T-helper 1 cell (primary cell): ENCODE measurements at regions not wholly inside any gene's neighbourhood (a gene's known extent, or its start where the extent isn't known, plus 50 kb on each side); places are given as distances from the start of the nearest gene placed in this dataset.
"Not testable (repeated sequence)": the region's sequence is repeated elsewhere in the genome, so short reads cannot be mapped to it uniquely, and the experiment has no call there.

Experiments used
- DNase-seq, 5 donors: peaks; one replicate each; pipeline ENCODE4 v3.0.0-alpha.2; 2012 to 2020

DNA sequence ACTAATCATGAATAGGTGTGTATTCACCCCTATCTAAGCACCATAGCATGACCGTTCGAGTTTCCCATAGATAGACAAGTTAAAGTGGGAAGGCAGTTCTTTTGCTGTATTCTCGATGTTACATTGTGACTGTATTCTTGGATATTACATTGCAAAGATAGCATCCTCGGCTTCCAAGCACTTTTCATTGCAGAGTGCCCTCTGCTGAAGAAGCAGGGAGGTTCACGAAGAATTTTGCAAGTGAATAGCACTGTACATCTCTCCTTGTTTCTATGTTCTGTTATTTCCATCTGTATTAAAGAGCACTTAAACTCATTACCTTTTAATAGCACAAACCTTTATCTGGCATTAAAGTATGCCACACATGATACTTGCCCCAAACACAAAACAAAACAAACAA is 426.7 kb upstream of the ARX start:
- no peak for DNase-seq

GRCh38 chrX:25433307-25433706 is 417.5 kb upstream of the ARX start:
- DNase-seq, result no peak

- no peak for DNase-seq
These were observed 416.6 kb upstream of the ARX start for GRCh38 chrX:25432396-25432795.

- no peak for DNase-seq
These were observed 412.2 kb upstream of the ARX start for GRCh38 chrX:25427873-25428555.

DNA sequence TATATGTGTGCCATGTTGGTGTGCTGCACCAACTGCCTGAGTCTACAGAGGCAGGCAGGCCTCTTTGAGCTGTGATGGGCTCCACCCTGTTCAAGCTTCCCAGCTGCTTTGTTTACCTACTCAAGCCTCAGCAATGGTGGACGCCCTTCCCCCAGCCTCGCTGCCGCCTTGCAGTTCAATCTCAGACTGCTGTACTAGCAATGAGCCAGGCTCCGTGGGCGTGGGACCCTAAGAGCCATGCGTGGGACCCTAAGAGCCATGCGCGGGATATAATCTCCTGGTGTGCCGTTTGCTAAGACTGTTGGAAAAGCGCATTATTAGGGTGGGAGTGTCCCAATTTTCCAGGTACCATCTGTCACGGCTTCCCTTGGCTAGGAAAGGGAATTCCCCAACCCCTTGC is 388.4 kb upstream of the ARX start:
- not testable (repeated sequence) for DNase-seq

GRCh38 chrX:25389266-25389665 is 373.5 kb upstream of the ARX start:
- no peak for DNase-seq

GRCh38 chrX:25383196-25383595 is 367.4 kb upstream of the ARX start:
- no peak for DNase-seq

GRCh38 chrX:25356456-25356855 is 340.7 kb upstream of the ARX start:
- DNase-seq, result no peak

GRCh38 chrX:25344161-25344936 is 328.6 kb upstream of the ARX start:
- DNase-seq, result no peak

DNA sequence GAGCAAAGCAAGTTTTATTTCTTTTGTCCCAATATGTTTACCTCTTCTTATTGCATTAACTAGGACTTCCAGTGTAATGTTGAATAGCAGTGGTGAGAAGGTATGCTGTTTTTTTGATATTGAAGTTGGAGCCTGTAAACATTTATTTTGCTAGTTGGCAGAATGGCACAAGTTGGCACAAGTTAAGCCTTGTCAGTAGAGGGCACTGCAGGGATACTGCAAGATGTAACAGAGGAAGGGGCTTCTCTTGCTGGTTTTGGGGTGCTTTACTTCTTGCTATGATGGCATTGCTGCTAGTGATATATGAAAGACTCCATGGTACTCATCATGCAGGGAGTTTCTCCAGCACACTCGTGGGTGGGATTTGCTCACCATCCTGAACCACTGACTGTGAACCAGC is 327.3 kb upstream of the ARX start:
- no peak for DNase-seq

GRCh38 chrX:25337841-25338240 is 322.1 kb upstream of the ARX start:
- no peak for DNase-seq

- DNase-seq, result no peak
These were observed 285.2 kb upstream of the ARX start for GRCh38 chrX:25300994-25301393.

- no peak for DNase-seq
These were observed 281.1 kb upstream of the ARX start for GRCh38 chrX:25296850-25297249.

DNA sequence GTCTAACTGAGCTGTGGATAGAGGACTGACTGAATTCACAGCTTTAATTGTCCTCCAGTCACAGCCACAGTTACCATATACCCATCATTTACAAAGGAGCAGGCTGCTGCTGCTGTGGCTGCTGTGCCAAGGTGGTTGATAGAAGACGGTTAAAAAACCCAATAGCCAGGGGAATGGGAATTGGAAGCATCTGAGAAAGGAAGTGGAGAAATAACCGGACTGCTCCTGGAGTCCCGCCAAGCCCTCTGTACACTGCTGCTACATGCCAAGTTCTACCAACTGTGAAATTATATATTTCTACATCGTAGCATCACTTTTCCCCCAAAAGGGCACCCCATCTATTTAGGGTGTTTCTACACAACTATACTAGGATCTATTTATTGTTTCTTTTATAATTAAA is 279.7 kb upstream of the ARX start:
- DNase-seq, result no peak

DNA sequence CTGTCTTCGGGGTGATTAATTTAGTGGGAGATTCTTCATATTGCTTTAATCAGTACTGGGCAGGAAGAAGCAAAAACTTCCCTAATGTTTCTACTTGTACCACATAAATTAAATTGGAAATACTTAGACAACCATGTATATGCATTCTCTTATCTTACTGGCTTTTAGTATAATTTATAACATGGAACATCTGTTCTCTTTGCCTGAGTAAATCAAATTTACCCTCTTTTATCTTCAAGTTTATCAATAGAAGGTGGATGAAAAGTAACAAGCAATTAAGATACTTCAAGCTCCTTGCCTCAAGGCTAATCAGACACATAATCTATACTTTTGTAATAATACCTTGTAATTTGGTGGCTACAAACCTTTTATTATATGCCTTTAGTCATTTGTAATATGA is 274.4 kb upstream of the ARX start:
- DNase-seq, result no peak

DNA sequence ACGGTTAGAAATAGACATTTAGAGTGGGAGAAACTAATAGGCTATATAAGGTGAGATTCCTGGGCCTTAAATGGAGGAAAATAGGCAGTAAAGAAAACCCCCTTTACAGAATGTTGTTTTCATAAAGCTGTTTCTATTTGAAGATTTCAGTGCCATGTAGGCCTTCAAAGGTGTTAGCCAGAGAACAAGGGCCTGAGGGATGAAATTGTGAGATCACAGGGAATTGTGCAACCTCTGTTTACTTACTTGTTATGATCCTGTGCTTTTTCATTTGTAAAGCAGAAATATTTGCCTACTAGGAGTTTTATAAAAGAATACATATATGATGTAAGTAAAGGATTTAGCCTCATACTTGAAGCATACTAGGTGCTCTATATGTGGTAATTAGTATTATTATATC is 272.9 kb upstream of the ARX start:
- no peak for DNase-seq

DNA sequence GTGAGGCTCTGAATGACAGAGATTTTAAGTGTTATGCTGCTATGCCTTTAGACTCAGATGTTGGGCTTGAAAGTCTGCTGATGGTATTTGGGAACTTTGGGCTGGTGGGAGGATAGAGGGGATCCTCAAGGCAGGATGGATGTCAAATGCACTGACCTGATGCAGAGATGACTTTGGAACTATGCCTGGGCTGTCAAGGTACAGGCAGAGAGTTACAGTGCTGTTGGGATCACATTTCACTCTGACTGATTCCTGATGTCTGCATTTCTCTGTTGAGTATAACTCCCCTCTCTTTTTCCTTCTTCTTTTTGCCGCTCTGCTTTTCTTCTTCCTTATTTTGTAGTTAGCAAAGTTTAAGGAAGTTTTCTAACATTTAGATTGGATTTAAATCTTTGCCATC is 271.8 kb upstream of the ARX start:
- DNase-seq, result no peak

DNA sequence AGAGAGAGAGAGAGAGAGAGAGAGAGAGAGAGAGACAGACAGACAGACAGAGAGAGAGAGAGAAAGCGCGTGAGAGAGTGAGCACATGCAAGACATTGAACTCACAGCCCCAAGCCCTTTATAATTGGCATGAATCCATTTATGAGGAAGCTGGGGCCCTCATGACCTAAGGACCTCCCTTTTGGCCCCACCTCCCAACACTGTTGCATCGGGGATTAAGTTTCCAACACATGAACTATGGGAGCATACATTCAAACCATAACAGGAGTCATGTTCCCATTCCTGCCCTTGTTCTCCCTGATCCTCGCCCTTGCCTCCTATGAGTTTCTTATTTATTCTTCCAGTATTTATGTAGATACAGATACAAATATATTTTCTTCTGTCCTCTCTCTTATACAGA is 269.8 kb upstream of the ARX start:
- DNase-seq, result no peak

GRCh38 chrX:25279510-25279909 is 263.7 kb upstream of the ARX start:
- no peak for DNase-seq

- DNase-seq, result no peak
These were observed 262.6 kb upstream of the ARX start for GRCh38 chrX:25278341-25278740.

DNA sequence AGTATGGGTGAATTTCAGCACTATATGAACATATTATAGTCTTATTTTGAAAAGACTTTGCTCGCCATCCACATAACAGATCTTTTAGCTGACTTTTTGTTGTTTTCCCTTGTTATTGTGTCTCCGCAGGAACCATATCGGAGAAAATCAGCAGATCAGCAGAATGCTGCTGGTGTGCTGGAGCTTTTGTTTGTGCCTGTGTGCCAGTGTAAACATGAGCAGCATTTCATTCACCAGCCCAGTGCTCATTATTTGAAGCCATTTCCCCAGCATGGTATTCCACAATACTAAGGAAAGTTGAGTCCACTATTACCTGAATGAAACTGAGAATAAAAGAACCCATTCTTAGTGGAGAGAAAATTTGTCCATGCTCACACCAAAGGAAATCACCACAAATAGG is 261.8 kb upstream of the ARX start:
- no peak for DNase-seq

DNA sequence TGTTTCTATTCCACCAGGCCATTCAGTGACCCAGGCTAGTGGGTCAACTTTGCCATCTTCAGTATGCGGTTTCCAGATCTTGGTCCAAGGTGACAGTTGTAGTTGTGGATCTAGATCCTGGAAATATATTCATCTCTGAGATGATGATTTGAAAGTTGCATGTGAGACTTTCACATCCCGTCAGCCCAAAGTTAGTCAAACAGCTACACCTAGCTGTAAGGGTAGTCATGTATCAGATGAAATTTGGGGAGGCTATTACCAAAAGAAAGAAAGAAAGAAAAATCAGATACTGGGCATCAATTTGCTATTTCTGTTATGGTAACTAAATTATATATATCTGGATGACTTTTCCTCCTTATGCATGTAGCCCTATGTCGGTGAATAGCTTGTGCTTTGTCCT is 259.4 kb upstream of the ARX start:
- DNase-seq, result no peak

DNA sequence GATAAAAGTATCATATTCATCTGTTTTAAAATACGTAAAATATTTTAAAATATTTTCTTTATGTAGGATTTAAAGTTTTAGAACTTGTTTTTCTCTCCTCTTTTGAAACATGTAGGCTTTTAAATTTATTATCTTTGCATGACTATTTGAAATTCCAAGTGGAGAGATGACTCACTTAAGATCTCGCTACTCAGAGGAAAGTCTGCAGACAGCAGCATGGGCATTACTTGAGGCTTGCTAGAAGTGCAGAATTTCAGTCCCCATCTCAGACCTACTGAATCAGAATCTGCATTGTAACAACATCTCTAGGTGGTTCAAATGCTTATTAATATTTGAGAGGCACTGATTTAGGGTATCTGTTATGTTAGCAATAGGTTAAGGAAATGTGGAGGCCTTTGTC is 225.7 kb upstream of the ARX start:
- no peak for DNase-seq

DNA sequence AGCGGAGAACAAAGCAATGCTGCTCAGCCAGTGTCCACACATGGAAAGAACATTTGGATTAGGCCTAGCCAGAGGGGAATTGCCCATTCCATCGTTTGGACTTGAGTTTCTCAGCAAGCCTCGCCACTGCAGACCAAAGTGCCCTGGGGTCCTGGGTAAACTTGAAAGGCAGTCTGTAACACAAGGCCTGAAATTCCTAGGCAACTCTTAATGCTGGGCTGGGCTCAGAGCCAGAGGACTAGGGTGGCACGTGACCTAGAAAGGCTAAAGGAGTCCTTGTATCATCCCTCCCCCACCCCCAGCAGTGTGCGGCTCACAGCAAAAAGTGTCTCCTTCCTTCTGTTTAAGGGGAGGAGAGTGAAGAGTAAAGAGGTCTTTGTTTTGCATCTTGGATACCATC is 210.4 kb upstream of the ARX start:
- no peak for DNase-seq

DNA sequence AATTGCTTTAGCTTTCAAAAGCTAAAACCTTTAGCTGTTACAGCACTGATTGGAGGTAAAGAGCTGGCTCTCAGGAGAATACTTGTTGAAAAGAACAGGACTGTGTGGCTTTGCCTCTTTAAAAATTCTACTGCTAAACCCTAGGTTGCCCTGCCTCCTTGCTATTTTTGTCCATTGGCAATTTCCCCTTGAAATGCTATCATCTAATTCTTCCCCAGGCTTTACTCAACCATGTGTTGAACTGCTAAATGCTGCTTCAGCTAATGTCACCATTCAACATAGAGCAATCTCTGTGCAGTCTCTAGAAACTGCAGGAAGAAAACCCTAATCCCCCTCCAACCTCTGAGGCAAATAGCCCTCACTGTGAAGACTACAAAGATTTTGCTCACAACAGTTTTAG is 203.7 kb upstream of the ARX start:
- no peak for DNase-seq
